ENCODE measurements at regions not wholly inside any gene's neighbourhood (a gene's known extent, or its start where the extent isn't known, plus 50 kb on each side); places are given as distances from the start of the nearest gene placed in this dataset.
"Not testable (repeated sequence)": the region's sequence is repeated elsewhere in the genome, so short reads cannot be mapped to it uniquely, and the experiment has no call there.

- ATAC-seq: peak; percentile 35 to 57
- no peak for TF ChIP-seq CTCF (IDR thresholded peaks at IDR 0.05 in 4 of 5, conservative IDR thresholded peaks at IDR 0.05 in 1 of 5)
- no peak for TF ChIP-seq POLR2A (IDR thresholded peaks at IDR 0.05)
- in situ Hi-C loops (cut with MboI; ENCODE audit: low sequenced_read_pairs in 4 of 4): no loop called here
- Histone ChIP-seq H3K4me1 (peaks cover 8 to 23% of the 10 kb centered on the region in 2 donors), H3K27me3 (no peaks in the 10 kb centered on the region), H3K36me3 (no peaks in the 10 kb centered on the region), H3K27ac (peak overlapping the region in 2 of 4 donors; percentile 64 to 65), H3K4me3 (no peak overlapping the region), H3K9me3 (no peaks in the 10 kb centered on the region)
- intact Hi-C loops (cut with DNase I; ENCODE audit: low total_unique reads): loop anchor here (10.0 kb wide), 1 partner anchor 78 kb away; no protein-coding TSS in a partner anchor
- peak; percentile 20 to 22 for DNase-seq
Observed at GRCh38 chr1:212167098-212167497, 118.1 kb upstream of the PPP2R5A start.

GRCh38 chr1:212173567-212173966 lies 111.6 kb upstream of the PPP2R5A start:
- in situ Hi-C loops (cut with MboI; ENCODE audit: low sequenced_read_pairs in 4 of 4): no loop called here
- no peak for TF ChIP-seq CTCF (IDR thresholded peaks at IDR 0.05 in 4 of 5, conservative IDR thresholded peaks at IDR 0.05 in 1 of 5)
- no peak for TF ChIP-seq POLR2A (IDR thresholded peaks at IDR 0.05)
- DNase-seq (no peak), ATAC-seq (no peak)
- Histone ChIP-seq H3K4me3 (no peak overlapping the region), H3K27ac (no peak overlapping the region), H3K4me1 (no peaks in the 10 kb centered on the region), H3K36me3 (no peaks in the 10 kb centered on the region), H3K9me3 (no peaks in the 10 kb centered on the region), H3K27me3 (no peaks in the 10 kb centered on the region)
- intact Hi-C loops (cut with DNase I; ENCODE audit: low total_unique reads): no loop called here

GRCh38 chr1:212174295-212174694 lies 110.9 kb upstream of the PPP2R5A start:
- DNase-seq; in situ Hi-C loops (cut with MboI; ENCODE audit: low sequenced_read_pairs in 4 of 4); intact Hi-C loops (cut with DNase I; ENCODE audit: low total_unique reads); H3K27ac ChIP-seq; H3K27me3 ChIP-seq; H3K4me3 ChIP-seq; H3K9me3 ChIP-seq; H3K4me1 ChIP-seq; ATAC-seq; H3K36me3 ChIP-seq: not testable (repeated sequence)

- Histone ChIP-seq H3K36me3 (no peaks in the 10 kb centered on the region), H3K4me1 (peaks cover 5 to 6% of the 10 kb centered on the region in 2 donors), H3K9me3 (no peaks in the 10 kb centered on the region), H3K27me3 (no peaks in the 10 kb centered on the region), H3K4me3 (no peak overlapping the region), H3K27ac (no peak overlapping the region)
- intact Hi-C loops (cut with DNase I; ENCODE audit: low total_unique reads) (no loop called here), in situ Hi-C loops (cut with MboI; ENCODE audit: low sequenced_read_pairs in 4 of 4) (no loop called here)
- DNase-seq: no peak
- TF ChIP-seq CTCF (IDR thresholded peaks at IDR 0.05 in 4 of 5, conservative IDR thresholded peaks at IDR 0.05 in 1 of 5) (no peak), POLR2A (IDR thresholded peaks at IDR 0.05) (no peak)
- no peak for ATAC-seq
Observed at GRCh38 chr1:212177542-212177941, 107.7 kb upstream of the PPP2R5A start.

GRCh38 chr1:212178851-212179250 lies 106.4 kb upstream of the PPP2R5A start:
- ATAC-seq: no peak
- intact Hi-C loops (cut with DNase I; ENCODE audit: low total_unique reads): no loop called here
- no peak overlapping the region for H3K27ac ChIP-seq

More at GRCh38 chr1:212178851-212179250, 106.4 kb upstream of the PPP2R5A start:
- H3K4me3 ChIP-seq: no peak overlapping the region
- peaks cover 9 to 13% of the 10 kb centered on the region in 2 donors for H3K4me1 ChIP-seq
- in situ Hi-C loops (cut with MboI; ENCODE audit: low sequenced_read_pairs in 4 of 4): no loop called here
- H3K27me3 ChIP-seq: no peaks in the 10 kb centered on the region
- no peak for DNase-seq
- no peaks in the 10 kb centered on the region for H3K36me3 ChIP-seq
- TF ChIP-seq CTCF (IDR thresholded peaks at IDR 0.05 in 4 of 5, conservative IDR thresholded peaks at IDR 0.05 in 1 of 5) (no peak), POLR2A (IDR thresholded peaks at IDR 0.05) (no peak)
- no peaks in the 10 kb centered on the region for H3K9me3 ChIP-seq
